Stimulated activated CD4-positive, alpha-beta T cell treated with anti-CD3 and anti-CD28 coated beads, Interleukin-1b, Interleukin-23, amount 100 ng/mL, for 4 hours (primary cell): ENCODE measurements at regions not wholly inside any gene's neighbourhood (a gene's known extent, or its start where the extent isn't known, plus 50 kb on each side); places are given as distances from the start of the nearest gene placed in this dataset.
"Not testable (repeated sequence)": the region's sequence is repeated elsewhere in the genome, so short reads cannot be mapped to it uniquely, and the experiment has no call there.

Experiments
- DNase-seq, 2 donors: peaks; one replicate each; pipeline ENCODE4 v3.0.0-alpha.2; 2020; ENCODE audit warnings: low read depth in 2 of 2

GRCh38 chr6:26233649-26234420, 131.2 kb upstream of the BTN3A2 start:
- no peak for DNase-seq

DNA sequence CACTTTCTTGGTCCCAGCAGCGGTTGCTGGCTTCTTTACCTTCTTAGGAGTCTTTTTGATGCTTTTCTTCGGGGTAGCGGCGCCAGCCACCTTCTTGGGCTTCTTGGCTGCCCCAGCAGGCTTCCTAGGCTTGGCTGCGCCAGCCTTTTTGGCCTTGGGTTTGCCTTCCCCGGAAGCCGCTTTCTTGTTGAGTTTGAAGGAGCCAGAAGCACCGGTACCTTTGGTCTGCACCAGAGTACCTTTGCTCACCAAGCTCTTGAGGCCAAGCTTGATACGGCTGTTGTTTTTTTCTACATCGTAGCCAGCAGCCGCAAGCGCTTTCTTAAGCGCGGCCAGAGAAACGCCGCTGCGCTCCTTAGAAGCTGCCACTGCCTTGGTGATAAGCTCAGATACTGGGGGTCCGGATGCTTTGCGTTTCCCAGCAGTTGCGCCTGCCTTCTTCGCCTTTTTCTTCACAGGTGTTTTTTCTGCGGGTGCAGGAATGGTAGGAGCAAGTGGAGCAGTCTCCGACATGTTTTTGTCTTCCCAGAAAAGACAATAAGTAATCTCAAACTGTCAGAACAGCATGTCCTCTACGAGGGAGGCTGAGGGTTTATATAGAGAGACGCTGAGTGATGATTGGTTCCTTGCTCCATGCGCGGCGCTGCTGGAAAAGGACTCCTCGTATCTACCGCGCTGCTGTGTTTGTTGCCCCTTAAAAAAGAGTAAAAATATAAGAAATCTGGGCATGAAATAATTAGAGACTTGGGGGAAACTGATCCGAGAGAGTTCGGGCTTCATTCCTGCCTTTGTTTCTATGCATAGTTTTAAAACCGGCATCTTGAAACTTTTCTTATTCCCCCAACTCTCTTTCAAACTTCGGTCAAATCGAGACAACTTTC, 130.3 kb upstream of the BTN3A2 start:
- peak in 1 of 2 donors; percentile 47 for DNase-seq

- no peak for DNase-seq
These were observed 129.7 kb upstream of the BTN3A2 start for GRCh38 chr6:26235302-26235670.

GRCh38 chr6:26239415-26239814, 125.6 kb upstream of the BTN3A2 start:
- DNase-seq, result not testable (repeated sequence)

- DNase-seq, result no peak
These were observed 124.6 kb upstream of the BTN3A2 start for GRCh38 chr6:26240157-26241032.

- DNase-seq, result peak in 1 of 2 donors; percentile 22
These were observed 123.7 kb upstream of the BTN3A2 start for GRCh38 chr6:26241033-26241895.

DNA sequence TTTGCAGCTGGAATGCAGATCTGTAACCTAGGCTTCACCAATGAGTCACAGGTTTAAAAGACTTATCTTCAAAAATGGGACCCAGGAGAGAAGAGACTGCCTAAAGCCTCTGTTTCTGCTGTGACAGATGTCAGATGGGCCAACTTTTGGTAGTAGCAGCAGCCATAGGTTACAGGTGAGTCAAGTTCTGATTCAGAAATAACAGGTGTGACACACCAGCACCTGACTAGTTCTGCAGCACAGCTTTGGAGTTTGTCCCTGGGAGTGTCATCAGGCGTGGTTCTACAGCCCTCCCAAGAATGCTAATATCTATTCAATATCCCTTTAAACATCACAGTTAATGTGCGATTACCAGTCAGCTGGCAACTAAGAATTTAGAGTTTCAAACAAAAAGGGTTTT, 121.9 kb upstream of the BTN3A2 start:
- no peak for DNase-seq

- DNase-seq, result no peak
These were observed 121.2 kb upstream of the BTN3A2 start for GRCh38 chr6:26243752-26244151.

GRCh38 chr6:26246058-26246457, 118.9 kb upstream of the BTN3A2 start:
- DNase-seq, result no peak

GRCh38 chr6:26246553-26246952, 118.4 kb upstream of the BTN3A2 start:
- no peak for DNase-seq

GRCh38 chr6:26249707-26249956, 115.4 kb upstream of the BTN3A2 start:
- DNase-seq, result no peak

DNA sequence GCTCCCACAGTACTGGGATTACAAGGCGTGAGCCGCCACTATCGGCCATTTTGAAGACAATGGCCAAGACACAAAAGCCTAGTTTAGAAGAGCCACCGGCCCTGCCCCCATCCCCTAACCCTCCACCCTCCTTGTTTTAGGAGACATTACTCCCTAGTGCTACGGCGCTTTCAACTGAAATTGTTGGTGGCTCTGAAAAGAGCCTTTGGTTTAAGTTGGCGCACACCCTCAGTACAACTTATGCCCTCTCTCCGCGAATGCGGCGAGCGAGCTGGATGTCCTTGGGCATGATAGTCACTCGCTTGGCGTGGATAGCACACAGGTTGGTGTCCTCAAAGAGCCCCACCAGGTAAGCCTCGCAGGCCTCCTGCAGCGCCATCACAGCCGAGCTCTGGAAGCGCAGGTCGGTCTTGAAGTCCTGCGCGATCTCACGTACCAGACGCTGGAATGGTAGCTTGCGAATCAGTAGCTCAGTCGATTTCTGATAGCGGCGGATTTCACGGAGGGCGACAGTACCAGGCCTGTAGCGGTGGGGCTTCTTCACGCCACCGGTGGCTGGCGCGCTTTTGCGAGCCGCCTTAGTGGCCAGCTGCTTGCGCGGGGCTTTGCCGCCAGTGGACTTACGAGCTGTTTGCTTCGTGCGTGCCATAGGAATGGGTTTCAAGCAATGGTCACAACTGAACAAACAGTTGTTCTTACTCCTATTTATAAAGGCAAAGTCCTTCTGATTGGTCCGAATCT, 114.9 kb upstream of the BTN3A2 start:
- peak in 1 of 2 donors; percentile 38 for DNase-seq

- no peak for DNase-seq
These were observed 114.3 kb upstream of the BTN3A2 start for GRCh38 chr6:26250698-26251044.

DNA sequence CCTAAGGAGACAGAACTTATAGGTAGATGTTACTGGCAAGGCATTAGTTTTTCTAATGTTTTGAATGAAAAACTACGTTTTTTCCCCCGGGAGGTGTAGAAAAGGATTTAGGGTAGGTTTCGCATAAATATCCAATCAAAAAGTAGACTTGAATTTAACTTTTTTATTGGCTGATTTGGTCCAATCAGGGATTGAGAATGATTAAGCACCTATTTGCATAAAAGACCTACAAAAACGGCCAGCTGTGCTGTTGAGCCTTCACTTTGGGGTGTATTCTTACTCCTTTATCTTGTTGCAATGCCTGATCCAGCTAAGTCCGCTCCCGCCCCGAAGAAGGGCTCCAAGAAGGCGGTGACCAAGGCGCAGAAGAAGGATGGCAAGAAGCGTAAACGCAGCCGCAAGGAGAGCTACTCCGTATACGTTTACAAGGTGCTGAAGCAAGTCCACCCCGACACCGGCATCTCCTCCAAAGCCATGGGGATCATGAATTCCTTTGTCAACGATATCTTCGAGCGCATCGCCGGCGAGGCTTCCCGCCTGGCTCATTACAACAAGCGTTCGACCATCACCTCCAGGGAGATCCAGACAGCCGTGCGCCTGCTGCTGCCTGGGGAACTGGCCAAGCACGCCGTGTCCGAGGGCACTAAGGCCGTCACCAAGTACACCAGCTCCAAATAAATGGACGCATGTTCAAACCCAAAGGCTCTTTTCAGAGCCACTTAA, 113.5 kb upstream of the BTN3A2 start:
- peak in 1 of 2 donors; percentile 13 for DNase-seq

DNA sequence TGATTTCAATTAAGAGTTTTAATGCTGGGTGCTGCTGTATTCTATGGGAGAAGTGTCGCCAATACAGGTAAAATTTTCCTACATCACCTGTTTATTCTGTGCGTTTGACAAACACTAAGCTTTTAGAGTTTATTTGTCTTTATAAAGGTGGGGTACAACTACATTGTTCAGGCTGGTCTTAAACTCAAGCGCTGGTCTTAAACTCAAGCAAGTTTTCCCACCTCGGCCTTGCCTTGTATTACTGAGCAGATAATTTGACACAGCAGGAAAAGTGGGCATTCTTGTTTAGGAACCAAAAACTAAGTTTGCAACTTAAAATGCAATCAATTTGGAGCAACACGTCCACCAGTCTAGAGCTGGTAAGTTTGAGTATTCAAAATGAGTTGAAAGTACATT, 112.9 kb upstream of the BTN3A2 start:
- no peak for DNase-seq

DNA sequence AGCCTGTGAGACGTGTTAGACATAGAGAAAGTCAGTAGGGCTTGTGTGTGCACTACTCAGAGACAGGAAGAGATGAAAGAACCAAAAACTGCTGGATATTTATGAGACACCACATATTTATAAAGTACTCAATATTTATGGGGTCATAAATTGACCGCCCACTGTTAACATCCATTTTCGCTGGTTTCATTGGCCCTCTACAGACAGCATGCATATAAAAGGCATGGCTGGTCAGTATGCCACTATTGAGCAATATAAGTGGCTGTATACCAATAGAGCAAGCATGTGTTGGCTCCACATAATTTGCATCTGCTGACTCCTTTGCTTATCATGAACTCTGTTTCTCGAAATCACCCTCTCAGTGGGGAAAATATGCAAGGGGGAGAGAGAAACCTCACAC, 110.3 kb upstream of the BTN3A2 start:
- DNase-seq, result no peak

DNA sequence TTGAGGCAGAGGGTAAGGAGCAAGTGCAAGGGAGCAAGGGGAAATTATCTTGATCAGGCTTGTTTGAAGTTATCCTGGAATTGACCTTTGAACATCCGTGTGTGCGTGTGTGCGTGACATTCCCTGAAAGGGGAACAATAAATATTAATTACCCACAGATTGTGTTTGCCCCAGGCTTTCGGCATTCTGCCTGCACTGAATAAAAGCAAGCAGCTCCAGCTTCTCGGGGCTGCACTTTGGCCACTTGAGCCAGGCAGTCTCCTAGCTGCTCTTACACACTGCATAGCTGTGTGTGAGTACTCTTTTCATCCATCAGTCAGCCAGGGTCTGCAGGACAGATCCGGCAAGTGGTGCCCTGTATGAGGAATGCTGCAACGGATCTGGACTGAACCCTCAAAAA, 107.7 kb upstream of the BTN3A2 start:
- DNase-seq, result no peak

DNA sequence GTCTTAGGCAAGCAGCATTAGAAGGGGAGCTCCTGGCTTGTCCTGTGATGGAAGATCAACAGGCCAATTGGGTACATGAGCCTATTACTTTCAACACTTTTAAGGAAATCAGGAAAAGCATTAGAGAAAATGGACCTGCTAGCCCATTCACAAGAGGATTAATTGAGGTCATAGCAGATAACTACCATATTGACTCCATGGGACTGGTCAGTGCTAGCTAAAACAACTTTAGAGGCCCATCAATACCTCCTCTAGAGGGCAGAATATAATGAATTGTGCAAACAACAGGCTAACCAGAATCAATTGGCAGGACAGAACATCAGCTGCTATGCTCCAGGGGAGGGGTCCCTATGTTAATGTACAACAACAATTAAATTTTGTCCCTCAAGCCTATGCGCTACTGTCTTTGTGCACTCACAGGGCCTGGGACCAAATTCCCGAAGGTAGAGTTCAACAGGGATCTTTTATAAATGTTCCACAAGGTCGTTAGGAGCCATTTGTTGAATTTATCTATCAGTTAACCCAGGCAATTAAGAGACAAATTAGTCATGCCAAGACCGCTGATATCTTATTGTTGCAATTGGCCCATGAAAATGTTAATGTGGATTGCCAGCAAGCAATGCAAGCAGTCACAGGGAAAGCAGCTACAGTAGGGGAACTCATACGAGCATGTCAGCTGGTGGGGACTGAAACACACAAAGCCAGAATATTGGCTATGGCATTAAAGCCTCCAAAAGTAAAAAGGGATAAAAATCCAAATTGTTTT, 106.6 kb upstream of the BTN3A2 start:
- DNase-seq, result no peak

- no peak for DNase-seq
These were observed 104.8 kb upstream of the BTN3A2 start for GRCh38 chr6:26260110-26260637.
